Hepatocyte (in vitro differentiated cells): ENCODE measurements at regions not wholly inside any gene's neighbourhood (a gene's known extent, or its start where the extent isn't known, plus 50 kb on each side); places are given as distances from the start of the nearest gene placed in this dataset.

ENCODE experiments used
- DNase-seq: peaks from one replicate; pipeline ENCODE4 v3.0.0-alpha.2; 2016; ENCODE audit warnings: low spot score
- H2AFZ ChIP-seq: fragments of 200-600 bp; sonication (generic); 2 replicates; pipeline ENCODE4 v1.6.0; 2016; ENCODE audit warnings: antibody characterized with exemption, mild to moderate bottlenecking
- H3K27ac ChIP-seq: fragments of 200-600 bp; sonication (generic); 2 replicates; pipeline ENCODE4 v1.5.1; 2016; ENCODE audit warnings: mild to moderate bottlenecking
- H3K27me3 ChIP-seq: fragments of 200-600 bp; sonication (generic); 2 replicates; pipeline ENCODE4 v1.6.1; 2016
- H3K36me3 ChIP-seq: fragments of 200-600 bp; sonication (generic); replicated peaks from 2 replicates; pipeline ENCODE4 v1.5.1; 2016; ENCODE audit warnings: low read depth; ENCODE audit not compliant: insufficient read depth
- H3K4me1 ChIP-seq: fragments of 200-600 bp; sonication (generic); 2 replicates; pipeline ENCODE4 v1.5.1; 2016; ENCODE audit warnings: mild to moderate bottlenecking, moderate library complexity; ENCODE audit not compliant: insufficient read depth
- H3K4me2 ChIP-seq: fragments of 200-600 bp; sonication (generic); 2 replicates; pipeline ENCODE4 v1.6.0; 2016
- H3K4me3 ChIP-seq: fragments of 200-600 bp; sonication (generic); 2 replicates; pipeline ENCODE4 v1.5.1; 2016; ENCODE audit warnings: mild to moderate bottlenecking
- H3K79me2 ChIP-seq: fragments of 200-600 bp; sonication (generic); 2 replicates; pipeline ENCODE4 v1.6.0; 2017; ENCODE audit warnings: mild to moderate bottlenecking
- H3K9me2 ChIP-seq: fragments of 200-600 bp; sonication (generic); replicated peaks from 2 replicates; pipeline ENCODE4 v1.6.0; 2017; ENCODE audit warnings: mild to moderate bottlenecking; ENCODE audit not compliant: insufficient read depth
- H3K9me3 ChIP-seq: fragments of 200-600 bp; sonication (generic); 2 replicates; pipeline ENCODE4 v1.5.1; 2016; ENCODE audit warnings: low read depth, mild to moderate bottlenecking
- H4K20me1 ChIP-seq: fragments of 200-600 bp; sonication (generic); 2 replicates; pipeline ENCODE4 v1.6.0; 2016; ENCODE audit warnings: mild to moderate bottlenecking; ENCODE audit not compliant: insufficient read depth, poor library complexity, severe bottlenecking
- CTCF ChIP-seq: fragments of 200-600 bp; sonication (generic); IDR thresholded peaks from 2 replicates; pipeline ENCODE4 v1.5.1; 2016; ENCODE audit warnings: antibody characterized with exemption, mild to moderate bottlenecking; ENCODE audit not compliant: poor library complexity
- EZH2 ChIP-seq: fragments of 200-600 bp; sonication (generic); IDR thresholded peaks from 2 replicates; pipeline ENCODE4 v1.6.1; 2016; ENCODE audit warnings: antibody characterized with exemption, mild to moderate bottlenecking, borderline replicate concordance
- EZH2phosphoT487 ChIP-seq: fragments of 200-600 bp; sonication (generic); IDR thresholded peaks from one replicate; pipeline ENCODE4 v1.6.1; 2018; ENCODE audit warnings: antibody characterized with exemption, mild to moderate bottlenecking, low read depth, moderate library complexity; ENCODE audit not compliant: unreplicated experiment, severe bottlenecking
- WGBS: methylation state at CpG from one replicate; pipeline ENCODE4 v1.1.6; 2016; ENCODE audit warnings: low lambda C conversion rate; ENCODE audit errors: missing lambda C conversion rate; 5-methylcytosine and 5-hydroxymethylcytosine counted together

- TF ChIP-seq EZH2phosphoT487, result no peak
- no peak for TF ChIP-seq CTCF
- no peak for TF ChIP-seq EZH2
- H3K9me3 ChIP-seq, result no peaks in the 10 kb centered on the region
- no peaks in the 10 kb centered on the region for H4K20me1 ChIP-seq
- WGBS, result 88% methylated on average over 6 of the region's 6 CpGs
- no peaks in the 10 kb centered on the region for H3K27me3 ChIP-seq
- H3K4me2 ChIP-seq, result no peak overlapping the region
- no peaks in the 10 kb centered on the region for H3K36me3 ChIP-seq
- no peak overlapping the region for H3K27ac ChIP-seq
- H3K79me2 ChIP-seq, result no peaks in the 10 kb centered on the region
- H2AFZ ChIP-seq, result no peak overlapping the region
- H3K9me2 ChIP-seq, result no peaks in the 10 kb centered on the region
- H3K4me1 ChIP-seq, result no peaks in the 10 kb centered on the region
- no peak overlapping the region for H3K4me3 ChIP-seq
- no peak for DNase-seq
Measured at GRCh38 chr12:22835431-22835830, 210.5 kb downstream of the ETNK1 start.

- no peaks in the 10 kb centered on the region for H3K36me3 ChIP-seq
- H3K9me2 ChIP-seq, result no peaks in the 10 kb centered on the region
- H3K27me3 ChIP-seq, result no peaks in the 10 kb centered on the region
- no peak overlapping the region for H3K4me3 ChIP-seq
- TF ChIP-seq EZH2 (no peak), EZH2phosphoT487 (no peak), CTCF (no peak)
- DNase-seq, result no peak
- no peak overlapping the region for H2AFZ ChIP-seq
- H3K27ac ChIP-seq, result no peak overlapping the region
- no peaks in the 10 kb centered on the region for H4K20me1 ChIP-seq
- H3K4me2 ChIP-seq, result no peak overlapping the region
- 83% methylated on average over 8 of the region's 8 CpGs for WGBS
- H3K79me2 ChIP-seq, result no peaks in the 10 kb centered on the region
- no peaks in the 10 kb centered on the region for H3K9me3 ChIP-seq
- H3K4me1 ChIP-seq, result no peaks in the 10 kb centered on the region
Measured at GRCh38 chr12:22850185-22850584, 225.2 kb downstream of the ETNK1 start.

GRCh38 chr12:22851532-22851931 is 226.6 kb downstream of the ETNK1 start:
- Histone ChIP-seq H3K4me1 (no peaks in the 10 kb centered on the region), H3K36me3 (no peaks in the 10 kb centered on the region), H3K27me3 (no peaks in the 10 kb centered on the region), H3K9me2 (no peaks in the 10 kb centered on the region), H3K4me3 (no peak overlapping the region), H3K79me2 (no peaks in the 10 kb centered on the region), H2AFZ (no peak overlapping the region), H4K20me1 (no peaks in the 10 kb centered on the region), H3K9me3 (no peaks in the 10 kb centered on the region), H3K27ac (no peak overlapping the region), H3K4me2 (no peak overlapping the region)
- no peak for DNase-seq
- no peak for TF ChIP-seq EZH2
- no peak for TF ChIP-seq CTCF
- TF ChIP-seq EZH2phosphoT487, result no peak

GRCh38 chr12:22855456-22855855 is 230.5 kb downstream of the ETNK1 start:
- no peaks in the 10 kb centered on the region for H3K27me3 ChIP-seq
- no peaks in the 10 kb centered on the region for H3K9me2 ChIP-seq
- WGBS, result 66% methylated on average over 2 of the region's 2 CpGs
- TF ChIP-seq CTCF, result no peak
- no peak for TF ChIP-seq EZH2phosphoT487
- TF ChIP-seq EZH2, result no peak
- H2AFZ ChIP-seq, result no peak overlapping the region
- no peaks in the 10 kb centered on the region for H3K36me3 ChIP-seq
- no peak overlapping the region for H3K27ac ChIP-seq
- H3K9me3 ChIP-seq, result no peaks in the 10 kb centered on the region
- no peaks in the 10 kb centered on the region for H3K4me1 ChIP-seq
- H4K20me1 ChIP-seq, result no peaks in the 10 kb centered on the region
- H3K79me2 ChIP-seq, result no peaks in the 10 kb centered on the region
- H3K4me3 ChIP-seq, result no peak overlapping the region
- DNase-seq, result no peak
- no peak overlapping the region for H3K4me2 ChIP-seq
